K562 (cell line): ENCODE measurements at regions not wholly inside any gene's neighbourhood (a gene's known extent, or its start where the extent isn't known, plus 50 kb on each side); places are given as distances from the start of the nearest gene placed in this dataset.

ENCODE experiments used
- ATAC-seq: fragments of 200-7000 bp; cut with Tn5 transposase; 3 replicates; pipeline ENCODE4 v1.9.1; 2020; ENCODE audit warnings: moderate library complexity
- BruUV-seq: library from RNA; stranded (reverse); fragments of 400-500 nt; replicated peaks from 2 replicates; lab custom pipeline; 2021; lab: Mats Ljungman, UMichigan
- CTCF ChIA-PET: fragments of 300-600 bp; formaldehyde crosslinking; extraction: SDS; loops from one replicate; lab custom pipeline; 2021; ENCODE audit warnings: low intra/inter-chr PET ratio; lab: Yijun Ruan, JAX
- POLR2A ChIA-PET: fragments of 300-600, 350-650 bp; sonication (Branson Sonifier 250); formaldehyde crosslinking; extraction: SDS; loops from one replicate; lab custom pipeline; 2021; ENCODE audit warnings: antibody characterized with exemption, inconsistent platforms; lab: Yijun Ruan, JAX
- DNase-seq, 4 experiments: peaks; one replicate each; pipeline versions ENCODE4 v3.0.0 to v3.0.0-alpha.2; 2011 to 2018; ENCODE audit warnings: low spot score in 3 of 4, mixed read lengths in 3 of 4; ENCODE audit errors: extremely low read depth in 1 of 4
- FAIRE-seq: peaks from 2 replicates; lab custom pipeline; 2011; peaks lifted over from hg19 to GRCh38; lab: Jason Lieb, UNC
- H2AFZ ChIP-seq: 2 replicates; pipeline ENCODE4 v1.6.0; 2011; ENCODE audit warnings: low read depth, low read length, control low read depth, inconsistent platforms
- H3K27ac ChIP-seq: fragments of 200-600 bp; 3 replicates; pipeline ENCODE4 v1.8.0; 2011; ENCODE audit warnings: low read depth, mild to moderate bottlenecking, control low read depth, inconsistent platforms, low read length, moderate library complexity, mixed read lengths; ENCODE audit errors: extremely low read depth
- H3K27me3 ChIP-seq, 2 experiments: fragments of 300-600 bp in 1 of 2; 2 replicates in 1 of 2; 3 replicates in 1 of 2; pipeline versions ENCODE4 v1.6.0 to v1.8.0; 2011; ENCODE audit warnings: inconsistent platforms in 2 of 2, low read length in 2 of 2, mild to moderate bottlenecking in 1 of 2, mixed read lengths in 1 of 2, moderate library complexity in 1 of 2; ENCODE audit not compliant: control insufficient read depth in 2 of 2, insufficient read depth in 2 of 2
- H3K36me3 ChIP-seq: fragments of 300-600 bp; 3 replicates; pipeline ENCODE4 v1.8.0; 2011; ENCODE audit warnings: mild to moderate bottlenecking, low read length, inconsistent platforms; ENCODE audit not compliant: control insufficient read depth, insufficient read depth
- H3K4me1 ChIP-seq, 2 experiments: fragments of 200-600 bp in 1 of 2; replicated peaks in 1 of 2; 2 replicates in 1 of 2; 3 replicates in 1 of 2; pipeline versions ENCODE4 v1.5.1 to v1.8.0; 2011; ENCODE audit warnings: inconsistent platforms in 2 of 2, low read length in 2 of 2, mild to moderate bottlenecking in 1 of 2, mixed read lengths in 1 of 2, moderate library complexity in 1 of 2; ENCODE audit not compliant: control insufficient read depth in 2 of 2, insufficient read depth in 2 of 2
- H3K4me2 ChIP-seq: 2 replicates; pipeline ENCODE4 v1.6.1; 2011; ENCODE audit warnings: low read length, control low read depth, inconsistent platforms, mixed read lengths; ENCODE audit not compliant: insufficient read depth
- H3K4me3 ChIP-seq: fragments of 200-600 bp; sonication (generic), shearing (Covaris generic); 2 replicates; pipeline ENCODE4 v1.5.1; 2016; ENCODE audit warnings: control low read depth, inconsistent platforms
- H3K79me2 ChIP-seq: fragments of 200-600 bp; 3 replicates; pipeline ENCODE4 v1.8.0; 2011; ENCODE audit warnings: low read length, inconsistent platforms; ENCODE audit not compliant: control insufficient read depth, insufficient read depth
- H3K9ac ChIP-seq, 2 experiments: 2 replicates each; pipeline versions ENCODE4 v1.6.0 to v1.6.1; 2011; ENCODE audit warnings: low read depth in 2 of 2, low read length in 2 of 2, control low read depth in 1 of 2, inconsistent platforms in 1 of 2, mild to moderate bottlenecking in 1 of 2, mixed read lengths in 1 of 2; ENCODE audit not compliant: insufficient read depth in 1 of 2
- H3K9me1 ChIP-seq: one replicate; pipeline ENCODE4 v1.6.0; 2011; ENCODE audit warnings: inconsistent platforms, mild to moderate bottlenecking, low read length, moderate library complexity; ENCODE audit not compliant: control insufficient read depth, insufficient read depth
- H3K9me3 ChIP-seq: replicated peaks from 2 replicates; pipeline ENCODE4 v1.5.1; 2011; ENCODE audit warnings: low read depth, low read length, inconsistent platforms; ENCODE audit not compliant: control insufficient read depth, insufficient read depth
- H4K20me1 ChIP-seq: replicated peaks from 2 replicates; pipeline ENCODE4 v1.6.1; 2011; ENCODE audit warnings: low read length, inconsistent platforms, mixed read lengths; ENCODE audit not compliant: control insufficient read depth, insufficient read depth
- ARID2 ChIP-seq: fragments of 450-650 bp; IDR thresholded peaks from 2 replicates; pipeline ENCODE4 v1.6.1; 2017; ENCODE audit warnings: antibody characterized with exemption, mild to moderate bottlenecking
- CSDE1 ChIP-seq, 2 experiments: fragments of 450-650 bp; IDR thresholded peaks; 2 replicates each; pipeline ENCODE4 v1.6.1; 2016; ENCODE audit warnings: mild to moderate bottlenecking in 1 of 2
- KLF6 ChIP-seq: fragments of 250-450 bp; sonication (Bioruptor Pico); IDR thresholded peaks from 2 replicates; pipeline ENCODE4 v1.4.0; 2020; ENCODE audit warnings: mild to moderate bottlenecking, moderate library complexity, borderline replicate concordance
- PHB ChIP-seq: fragments of 250-450 bp; sonication (Bioruptor Pico); IDR thresholded peaks from 2 replicates; pipeline ENCODE4 v1.5.0; 2021
- PHB2 ChIP-seq: fragments of 450-650 bp; IDR thresholded peaks from 2 replicates; pipeline ENCODE4 v1.6.1; 2017; ENCODE audit warnings: low read depth
- PHTF2 ChIP-seq: fragments of 250-450 bp; sonication (Bioruptor Pico); IDR thresholded peaks from 2 replicates; pipeline ENCODE4 v1.5.0; 2021; ENCODE audit warnings: mild to moderate bottlenecking
- POLR3G ChIP-seq: IDR thresholded peaks from 2 replicates; pipeline ENCODE4 v1.6.1; 2011; ENCODE audit not compliant: insufficient read length, insufficient replicate concordance; ENCODE audit errors: extremely low read depth
- TSHZ1 ChIP-seq: fragments of 250-450 bp; sonication (Bioruptor Pico); IDR thresholded peaks from 2 replicates; pipeline ENCODE4 v1.4.0; 2020; ENCODE audit warnings: mild to moderate bottlenecking, moderate library complexity
- ZBTB8A ChIP-seq: fragments of 450-650 bp; IDR thresholded peaks from 2 replicates; pipeline ENCODE4 v1.6.1; 2018; ENCODE audit warnings: mild to moderate bottlenecking, moderate library complexity; ENCODE audit not compliant: partially characterized antibody
- ZEB2 ChIP-seq: fragments of 450-650 bp; IDR thresholded peaks from 2 replicates; pipeline ENCODE4 v1.6.1; 2016
- ZNF253 ChIP-seq: fragments of 250-450 bp; sonication (Bioruptor Pico); conservative IDR thresholded peaks from 2 replicates; pipeline ENCODE4 v1.6.1; 2021; ENCODE audit warnings: mild to moderate bottlenecking
- ZNF347 ChIP-seq: fragments of 450-650 bp; formaldehyde crosslinking; IDR thresholded peaks from 2 replicates; pipeline ENCODE4 v1.4.0; 2020; ENCODE audit warnings: low read depth, mild to moderate bottlenecking, moderate library complexity
- ZNF592 ChIP-seq: fragments of 450-650 bp; IDR thresholded peaks from 2 replicates; pipeline ENCODE4 v1.6.1; 2017; ENCODE audit warnings: antibody characterized with exemption, mild to moderate bottlenecking
- ZNF740 ChIP-seq, 3 experiments: fragments of 200-800 bp in 1 of 3; sonication (Bioruptor generic) in 1 of 3; sonication (generic) in 1 of 3; formaldehyde crosslinking in 1 of 3; IDR thresholded peaks; 2 replicates each; pipeline versions ENCODE4 v1.6.1 to v1.8.0; 2016 to 2022; ENCODE audit warnings: mild to moderate bottlenecking in 2 of 3, missing compliant biosample characterization in 2 of 3, missing genetic modification characterization in 2 of 3, missing genetic modification reagents in 1 of 3
- in situ Hi-C: fragments of 300-500 bp; cut with MboI; formaldehyde crosslinking; loops from 4 replicates; pipeline ENCODE4 v1.15.0; 2018; ENCODE audit warnings: inconsistent platforms, mixed read lengths
- intact Hi-C: fragments of 100-400 bp; cut with micrococcal nuclease; formaldehyde crosslinking; loops from 2 replicates; pipeline ENCODE4 v1.14.2; 2022

GRCh38 chr5:118257066-118257465 is 731.3 kb downstream of the DTWD2 start:
- ChIA-PET CTCF (no interaction called here), POLR2A (no interaction called here)
- H3K9ac ChIP-seq: no peak overlapping the region
- DNase-seq: no peak
- in situ Hi-C loops: no loop called here
- no peak overlapping the region for H3K27ac ChIP-seq
- H3K4me1 ChIP-seq: no peaks in the 10 kb centered on the region
- H3K4me3 ChIP-seq: no peak overlapping the region
- no peaks in the 10 kb centered on the region for H3K36me3 ChIP-seq
- H3K4me2 ChIP-seq: no peak overlapping the region
- no peak for FAIRE-seq
- no peaks in the 10 kb centered on the region for H4K20me1 ChIP-seq
- no peaks in the 10 kb centered on the region; the same call in 1 of the 2 replicates for H3K9me3 ChIP-seq
- no peak overlapping the region for H2AFZ ChIP-seq
- no peaks in the 10 kb centered on the region for H3K9me1 ChIP-seq
- no peaks in the 10 kb centered on the region for H3K79me2 ChIP-seq
- no peaks in the 10 kb centered on the region for H3K27me3 ChIP-seq
- ATAC-seq: no peak
- intact Hi-C loops: no loop called here
- no TSS peak for BruUV-seq
- no peak for TF ChIP-seq ZNF592
- no peak for TF ChIP-seq POLR3G
- TF ChIP-seq ARID2: no peak
- no peak for TF ChIP-seq ZBTB8A
- no peak for TF ChIP-seq ZNF347 (CRISPR knock-in tag)
- no peak for TF ChIP-seq CSDE1 (IDR thresholded peaks at IDR 0.05)
- no peak for TF ChIP-seq ZNF740 (CRISPR knock-in tag; IDR thresholded peaks at IDR 0.05)
- TF ChIP-seq ZNF740 (tag; IDR thresholded peaks at IDR 0.05): no peak
- no peak for TF ChIP-seq ZEB2
- no peak for TF ChIP-seq PHB2
- no peak for TF ChIP-seq KLF6 (CRISPR knock-in tag)
- TF ChIP-seq ZNF253: no peak
- no peak for TF ChIP-seq TSHZ1 (CRISPR knock-in tag)
- no peak for TF ChIP-seq PHTF2 (CRISPR knock-in tag)
- TF ChIP-seq PHB: no peak
